H9 (cell line): ENCODE measurements at regions not wholly inside any gene's neighbourhood (a gene's known extent, or its start where the extent isn't known, plus 50 kb on each side); places are given as distances from the start of the nearest gene placed in this dataset.

Source experiments
- DNase-seq: peaks from one replicate; pipeline ENCODE4 v3.0.0-alpha.2; 2017
- H2AFZ ChIP-seq: one replicate; pipeline ENCODE4 v1.6.1; 2013; ENCODE audit warnings: mild to moderate bottlenecking, low read length, control low read depth, moderate library complexity
- H2AK5ac ChIP-seq: 2 replicates; pipeline ENCODE4 v1.6.1; 2013; ENCODE audit warnings: low read length, control low read depth, mixed read lengths; ENCODE audit not compliant: insufficient read length
- H2BK120ac ChIP-seq: one replicate; pipeline ENCODE4 v1.6.1; 2013; ENCODE audit warnings: low read depth, mild to moderate bottlenecking, low read length, control low read depth, inconsistent platforms; ENCODE audit not compliant: poor library complexity, severe bottlenecking
- H2BK12ac ChIP-seq: 2 replicates; pipeline ENCODE4 v1.6.1; 2013; ENCODE audit warnings: low read length, control low read depth, mixed read lengths, low read depth; ENCODE audit not compliant: insufficient read length
- H2BK15ac ChIP-seq: 2 replicates; pipeline ENCODE4 v1.6.1; 2013; ENCODE audit warnings: low read depth, low read length, control low read depth
- H2BK20ac ChIP-seq: one replicate; pipeline ENCODE4 v1.6.1; 2013; ENCODE audit warnings: low read depth, mild to moderate bottlenecking, low read length, control low read depth, inconsistent platforms; ENCODE audit not compliant: poor library complexity, severe bottlenecking
- H2BK5ac ChIP-seq: 2 replicates; pipeline ENCODE4 v1.6.1; 2013; ENCODE audit warnings: low read length, control low read depth, mixed read lengths; ENCODE audit not compliant: insufficient read length
- H3K14ac ChIP-seq: 2 replicates; pipeline ENCODE4 v1.6.1; 2013; ENCODE audit warnings: low read length, control low read depth; ENCODE audit not compliant: insufficient read depth
- H3K18ac ChIP-seq: 2 replicates; pipeline ENCODE4 v1.6.1; 2013; ENCODE audit warnings: low read depth, mild to moderate bottlenecking, mixed read lengths, low read length, control low read depth; ENCODE audit not compliant: insufficient read length
- H3K23ac ChIP-seq: 2 replicates; pipeline ENCODE4 v1.6.1; 2013; ENCODE audit warnings: low read length, control low read depth, mixed read lengths, low read depth; ENCODE audit not compliant: insufficient read length
- H3K23me2 ChIP-seq: 2 replicates; pipeline ENCODE4 v1.6.1; 2013; ENCODE audit warnings: low read depth, mild to moderate bottlenecking, mixed read lengths, low read length, control low read depth; ENCODE audit not compliant: insufficient read length, poor library complexity, severe bottlenecking
- H3K27ac ChIP-seq: 2 replicates; pipeline ENCODE4 v1.5.1; 2013; ENCODE audit warnings: low read length, control low read depth, mixed read lengths, low read depth; ENCODE audit not compliant: insufficient read length
- H3K27me3 ChIP-seq: 2 replicates; pipeline ENCODE4 v1.6.1; 2013; ENCODE audit warnings: low read length, control low read depth, inconsistent platforms; ENCODE audit not compliant: insufficient read depth
- H3K4ac ChIP-seq: 2 replicates; pipeline ENCODE4 v1.6.1; 2013; ENCODE audit warnings: low read depth, mild to moderate bottlenecking, control low read depth, inconsistent platforms, low read length, moderate library complexity
- H3K4me1 ChIP-seq: 2 replicates; pipeline ENCODE4 v1.6.1; 2013; ENCODE audit warnings: low read length, control low read depth, inconsistent platforms; ENCODE audit not compliant: insufficient read depth
- H3K4me2 ChIP-seq: 2 replicates; pipeline ENCODE4 v1.6.1; 2013; ENCODE audit warnings: low read length, control low read depth, mixed read lengths; ENCODE audit not compliant: insufficient read length, insufficient read depth
- H3K56ac ChIP-seq: 2 replicates; pipeline ENCODE4 v1.6.1; 2013; ENCODE audit warnings: low read depth, mild to moderate bottlenecking, mixed read lengths, low read length, control low read depth; ENCODE audit not compliant: insufficient read length
- H3K79me1 ChIP-seq: 2 replicates; pipeline ENCODE4 v1.6.1; 2013; ENCODE audit warnings: low read depth, mild to moderate bottlenecking, moderate library complexity, low read length, control low read depth, inconsistent platforms; ENCODE audit not compliant: insufficient read depth, poor library complexity, severe bottlenecking
- H3K79me2 ChIP-seq: 2 replicates; pipeline ENCODE4 v1.6.1; 2013; ENCODE audit warnings: low read length, control low read depth, inconsistent platforms; ENCODE audit not compliant: insufficient read depth
- H3K9ac ChIP-seq: 2 replicates; pipeline ENCODE4 v1.6.1; 2013; ENCODE audit warnings: low read length, control low read depth, mixed read lengths; ENCODE audit not compliant: insufficient read length; ENCODE audit errors: extremely low read depth
- H3K9me3 ChIP-seq: one replicate; pipeline ENCODE4 v1.6.1; 2013; ENCODE audit warnings: low read depth, low read length, inconsistent platforms; ENCODE audit not compliant: control insufficient read depth
- H3T11ph ChIP-seq: one replicate; pipeline ENCODE4 v1.6.1; 2013; ENCODE audit warnings: mild to moderate bottlenecking, low read length, control low read depth, inconsistent platforms
- H4K20me1 ChIP-seq: one replicate; pipeline ENCODE4 v1.6.1; 2013; ENCODE audit not compliant: control insufficient read depth, insufficient read length, insufficient read depth
- H4K5ac ChIP-seq: 2 replicates; pipeline ENCODE4 v1.6.1; 2013; ENCODE audit warnings: low read depth, mild to moderate bottlenecking, mixed read lengths, low read length, control low read depth; ENCODE audit not compliant: insufficient read length
- H4K8ac ChIP-seq: replicated peaks from 2 replicates; pipeline ENCODE4 v1.6.1; 2013; ENCODE audit warnings: low read length, control low read depth, mixed read lengths, low read depth; ENCODE audit not compliant: insufficient read length
- H4K91ac ChIP-seq: 2 replicates; pipeline ENCODE4 v1.6.1; 2013; ENCODE audit warnings: low read depth, mild to moderate bottlenecking, moderate library complexity, mixed read lengths, low read length, control low read depth; ENCODE audit not compliant: insufficient read length
- H3K27ac Mint-ChIP-seq, 3 experiments: 2 replicates in 2 of 3; 3 replicates in 1 of 3; pipeline ENCODE4 v1.8.0; 2020 to 2021; ENCODE audit warnings: mixed read lengths in 3 of 3, mild to moderate bottlenecking in 1 of 3, moderate library complexity in 1 of 3
- H3K27me3 Mint-ChIP-seq: 2 replicates; pipeline ENCODE4 v1.8.0; 2021; ENCODE audit warnings: low read depth, mild to moderate bottlenecking, moderate library complexity, mixed read lengths
- H3K36me3 Mint-ChIP-seq, 3 experiments: 2 replicates in 2 of 3; 3 replicates in 1 of 3; pipeline ENCODE4 v1.8.0; 2020 to 2021; ENCODE audit warnings: low read depth in 3 of 3, mixed read lengths in 3 of 3; ENCODE audit not compliant: insufficient read depth in 1 of 3
- H3K4me1 Mint-ChIP-seq, 2 experiments: 2 replicates each; pipeline ENCODE4 v1.8.0; 2020; ENCODE audit warnings: mixed read lengths in 2 of 2
- H3K4me3 Mint-ChIP-seq, 2 experiments: 2 replicates in 1 of 2; 3 replicates in 1 of 2; pipeline ENCODE4 v1.8.0; 2020 to 2021; ENCODE audit warnings: mild to moderate bottlenecking in 2 of 2, mixed read lengths in 2 of 2, moderate library complexity in 1 of 2
- H3K9me3 Mint-ChIP-seq, 2 experiments: 2 replicates in 1 of 2; 3 replicates in 1 of 2; pipeline ENCODE4 v1.8.0; 2020; ENCODE audit warnings: mild to moderate bottlenecking in 2 of 2, mixed read lengths in 2 of 2, moderate library complexity in 1 of 2
- WGBS: extraction: QIAGEN DNeasy Blood & Tissue Kit; methylation state at CpG from one replicate; pipeline ENCODE4 v1.1.7; 2013; ENCODE audit warnings: missing lambda C conversion rate, low lambda C conversion rate, mixed read lengths; ENCODE audit not compliant: insufficient read length; ENCODE audit errors: extremely low coverage; 5-methylcytosine and 5-hydroxymethylcytosine counted together
- TF ChIP-seq, protein P1 (sequence below): fragments of 200-600 bp; sonication (generic); conservative IDR thresholded peaks from 3 replicates; pipeline ENCODE4 v1.8.0; 2021; ENCODE audit warnings: antibody characterized with exemption, mild to moderate bottlenecking

DNA sequence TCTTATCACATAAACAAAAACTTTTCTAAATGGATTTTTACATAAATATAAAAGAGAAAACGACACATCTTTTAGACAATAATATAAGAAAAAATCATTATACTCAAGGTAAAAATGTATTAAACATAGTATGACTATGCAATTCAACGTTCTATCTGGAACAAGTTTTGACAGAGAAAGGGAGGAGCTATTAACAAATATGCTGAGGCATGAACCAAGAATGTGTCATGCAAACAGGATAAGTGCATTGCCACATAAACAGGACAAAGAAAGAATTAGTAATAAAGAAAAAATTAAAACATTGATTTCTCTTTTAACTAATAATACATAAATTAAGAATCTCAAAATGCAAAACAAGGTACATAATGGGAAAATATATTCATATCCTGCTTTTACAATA lies 1353.4 kb upstream of the GJE1 start:
- Mint-ChIP-seq H3K4me3 (no peak overlapping the region), H3K9me3 (no peaks in the 10 kb centered on the region), H3K27me3 (no peaks in the 10 kb centered on the region), H3K27ac (no peak overlapping the region), H3K4me1 (no peaks in the 10 kb centered on the region), H3K36me3 (no peaks in the 10 kb centered on the region)
- Histone ChIP-seq H4K91ac (no peak overlapping the region), H2BK15ac (no peak overlapping the region), H3K14ac (no peak overlapping the region), H2AFZ (no peak overlapping the region), H3K4me2 (no peak overlapping the region), H3K9me3 (no peaks in the 10 kb centered on the region), H3K4ac (no peak overlapping the region), H3K79me2 (no peaks in the 10 kb centered on the region), H2AK5ac (no peak overlapping the region), H3K27ac (no peak overlapping the region), H2BK12ac (no peak overlapping the region), H3K79me1 (no peaks in the 10 kb centered on the region), H4K8ac (no peak overlapping the region), H3K18ac (no peak overlapping the region), H2BK120ac (no peak overlapping the region), H3K23ac (no peak overlapping the region), H3K9ac (no peak overlapping the region), H4K5ac (no peak overlapping the region), H3T11ph (no peak overlapping the region), H4K20me1 (no peaks in the 10 kb centered on the region), H3K23me2 (no peaks in the 10 kb centered on the region), H2BK20ac (no peak overlapping the region), H3K4me1 (no peaks in the 10 kb centered on the region), H3K56ac (no peak overlapping the region), H2BK5ac (no peak overlapping the region), H3K27me3 (no peaks in the 10 kb centered on the region)
- TF ChIP-seq, protein P1, sequence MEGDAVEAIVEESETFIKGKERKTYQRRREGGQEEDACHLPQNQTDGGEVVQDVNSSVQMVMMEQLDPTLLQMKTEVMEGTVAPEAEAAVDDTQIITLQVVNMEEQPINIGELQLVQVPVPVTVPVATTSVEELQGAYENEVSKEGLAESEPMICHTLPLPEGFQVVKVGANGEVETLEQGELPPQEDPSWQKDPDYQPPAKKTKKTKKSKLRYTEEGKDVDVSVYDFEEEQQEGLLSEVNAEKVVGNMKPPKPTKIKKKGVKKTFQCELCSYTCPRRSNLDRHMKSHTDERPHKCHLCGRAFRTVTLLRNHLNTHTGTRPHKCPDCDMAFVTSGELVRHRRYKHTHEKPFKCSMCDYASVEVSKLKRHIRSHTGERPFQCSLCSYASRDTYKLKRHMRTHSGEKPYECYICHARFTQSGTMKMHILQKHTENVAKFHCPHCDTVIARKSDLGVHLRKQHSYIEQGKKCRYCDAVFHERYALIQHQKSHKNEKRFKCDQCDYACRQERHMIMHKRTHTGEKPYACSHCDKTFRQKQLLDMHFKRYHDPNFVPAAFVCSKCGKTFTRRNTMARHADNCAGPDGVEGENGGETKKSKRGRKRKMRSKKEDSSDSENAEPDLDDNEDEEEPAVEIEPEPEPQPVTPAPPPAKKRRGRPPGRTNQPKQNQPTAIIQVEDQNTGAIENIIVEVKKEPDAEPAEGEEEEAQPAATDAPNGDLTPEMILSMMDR = no peak
- no CpG with 5 or more reads among the region's 2 CpGs for WGBS
- DNase-seq = no peak
